GM19043 (cell line): ENCODE measurements at regions not wholly inside any gene's neighbourhood (a gene's known extent, or its start where the extent isn't known, plus 50 kb on each side); places are given as distances from the start of the nearest gene placed in this dataset.
"Not testable (repeated sequence)": the region's sequence is repeated elsewhere in the genome, so short reads cannot be mapped to it uniquely, and the experiment has no call there.

Source experiments
- ATAC-seq: cut with Tn5 transposase; IDR thresholded peaks from one replicate; pipeline ENCODE4 v1.9.1; 2021; ENCODE audit warnings: low read depth; ENCODE audit not compliant: unreplicated experiment

- no peak for ATAC-seq
Observed at GRCh38 chr2:236763857-236764256, 194.2 kb downstream of the ACKR3 start.

- no peak for ATAC-seq
Observed at GRCh38 chr2:236764716-236765115, 195.1 kb downstream of the ACKR3 start.

- ATAC-seq, result no peak
Observed at GRCh38 chr2:236765478-236765877, 195.9 kb downstream of the ACKR3 start.

GRCh38 chr2:236766850-236767249 is 197.2 kb downstream of the ACKR3 start:
- no peak for ATAC-seq

- ATAC-seq, result no peak
Observed at GRCh38 chr2:236767941-236768340, 198.3 kb downstream of the ACKR3 start.

- ATAC-seq, result no peak
Observed at GRCh38 chr2:236768393-236769140, 198.9 kb downstream of the ACKR3 start.

- ATAC-seq, result no peak
Observed at GRCh38 chr2:236769981-236770671, 200.5 kb downstream of the ACKR3 start.

GRCh38 chr2:236772220-236772837 is 202.7 kb downstream of the ACKR3 start:
- ATAC-seq, result no peak

GRCh38 chr2:236773206-236773605 is 203.6 kb downstream of the ACKR3 start:
- ATAC-seq, result no peak

GRCh38 chr2:236774171-236774570 is 204.5 kb downstream of the ACKR3 start:
- ATAC-seq, result no peak

GRCh38 chr2:236775511-236775910 is 205.9 kb downstream of the ACKR3 start:
- no peak for ATAC-seq

- no peak for ATAC-seq
Observed at GRCh38 chr2:236776206-236776605, 206.6 kb downstream of the ACKR3 start.

- no peak for ATAC-seq
Observed at GRCh38 chr2:236776695-236777251, 207.1 kb downstream of the ACKR3 start.

- ATAC-seq, result no peak
Observed at GRCh38 chr2:236777408-236777807, 207.8 kb downstream of the ACKR3 start.

- no peak for ATAC-seq
Observed at GRCh38 chr2:236781933-236782816, 212.6 kb downstream of the ACKR3 start.

GRCh38 chr2:236782938-236783337 is 213.3 kb downstream of the ACKR3 start:
- ATAC-seq, result no peak

GRCh38 chr2:236783417-236784020 is 213.9 kb downstream of the ACKR3 start:
- ATAC-seq, result no peak

GRCh38 chr2:236785611-236786057 is 216.0 kb downstream of the ACKR3 start:
- no peak for ATAC-seq

- ATAC-seq, result no peak
Observed at GRCh38 chr2:236786751-236787150, 217.1 kb downstream of the ACKR3 start.

- ATAC-seq, result not testable (repeated sequence)
Observed at GRCh38 chr2:236787376-236787775, 217.8 kb downstream of the ACKR3 start.
